Stimulated activated CD4-positive, alpha-beta T cell treated with anti-CD3 and anti-CD28 coated beads, TNF-alpha, amount 100 ng/mL, for 4 hours (primary cell): ENCODE measurements at regions not wholly inside any gene's neighbourhood (a gene's known extent, or its start where the extent isn't known, plus 50 kb on each side); places are given as distances from the start of the nearest gene placed in this dataset.
"Not testable (repeated sequence)": the region's sequence is repeated elsewhere in the genome, so short reads cannot be mapped to it uniquely, and the experiment has no call there.

ENCODE experiments used
- DNase-seq, 3 experiments: peaks; one replicate each; pipeline ENCODE4 v3.0.0-alpha.2; 2020; ENCODE audit warnings: low read depth in 3 of 3

- no peak for DNase-seq
Measured at GRCh38 chr13:90926459-90926858, 421.0 kb upstream of the MIR17HG start.

GRCh38 chr13:90928109-90928508 is 419.4 kb upstream of the MIR17HG start:
- DNase-seq: no peak

- DNase-seq: no peak
Measured at GRCh38 chr13:90933097-90933826, 414.2 kb upstream of the MIR17HG start.

GRCh38 chr13:90934741-90935140 is 412.7 kb upstream of the MIR17HG start:
- no peak for DNase-seq

GRCh38 chr13:90938848-90939247 is 408.6 kb upstream of the MIR17HG start:
- DNase-seq: no peak

GRCh38 chr13:90943946-90944345 is 403.5 kb upstream of the MIR17HG start:
- no peak for DNase-seq

- DNase-seq: not testable (repeated sequence)
Measured at GRCh38 chr13:90945146-90945545, 402.3 kb upstream of the MIR17HG start.

GRCh38 chr13:90946125-90946524 is 401.4 kb upstream of the MIR17HG start:
- not testable (repeated sequence) for DNase-seq

GRCh38 chr13:90947976-90948375 is 399.5 kb upstream of the MIR17HG start:
- no peak for DNase-seq

- no peak for DNase-seq
Measured at GRCh38 chr13:90950160-90950559, 397.3 kb upstream of the MIR17HG start.

GRCh38 chr13:90951663-90952062 is 395.8 kb upstream of the MIR17HG start:
- no peak for DNase-seq

- no peak for DNase-seq
Measured at GRCh38 chr13:90952326-90952725, 395.2 kb upstream of the MIR17HG start.

GRCh38 chr13:90954605-90955195 is 392.8 kb upstream of the MIR17HG start:
- DNase-seq: no peak

GRCh38 chr13:90956031-90956430 is 391.5 kb upstream of the MIR17HG start:
- DNase-seq: no peak

- DNase-seq: no peak
Measured at GRCh38 chr13:90958866-90959265, 388.6 kb upstream of the MIR17HG start.

GRCh38 chr13:90968166-90968904 is 379.2 kb upstream of the MIR17HG start:
- DNase-seq: no peak

- no peak for DNase-seq
Measured at GRCh38 chr13:90974249-90974975, 373.1 kb upstream of the MIR17HG start.

- DNase-seq: no peak
Measured at GRCh38 chr13:90979059-90979458, 368.4 kb upstream of the MIR17HG start.

GRCh38 chr13:90984756-90985155 is 362.7 kb upstream of the MIR17HG start:
- DNase-seq: no peak

GRCh38 chr13:90995001-90995400 is 352.5 kb upstream of the MIR17HG start:
- no peak for DNase-seq

- DNase-seq: no peak
Measured at GRCh38 chr13:90995614-90996013, 351.9 kb upstream of the MIR17HG start.

GRCh38 chr13:90997951-90998350 is 349.5 kb upstream of the MIR17HG start:
- no peak for DNase-seq
